Esophagus squamous epithelium (tissue), 4 donors: ENCODE measurements at regions not wholly inside any gene's neighbourhood (a gene's known extent, or its start where the extent isn't known, plus 50 kb on each side); places are given as distances from the start of the nearest gene placed in this dataset.

Experiments
- POLR2A ChIP-seq, 4 donors: fragments of 450-650 bp; IDR thresholded peaks; one replicate each; pipeline ENCODE4 v1.6.1; 2017; ENCODE audit warnings: antibody characterized with exemption in 4 of 4, mild to moderate bottlenecking in 4 of 4, moderate library complexity in 3 of 4
- TF ChIP-seq, protein P1 (sequence below), 6 experiments: fragments of 450-650 bp in 4 of 6; fragments of 200-600 bp in 2 of 6; sonication (generic) in 2 of 6; IDR thresholded peaks; one replicate each; pipeline ENCODE4 v1.5.1; 2016 to 2019; ENCODE audit warnings: antibody characterized with exemption in 6 of 6, mild to moderate bottlenecking in 4 of 6, moderate library complexity in 4 of 6

DNA sequence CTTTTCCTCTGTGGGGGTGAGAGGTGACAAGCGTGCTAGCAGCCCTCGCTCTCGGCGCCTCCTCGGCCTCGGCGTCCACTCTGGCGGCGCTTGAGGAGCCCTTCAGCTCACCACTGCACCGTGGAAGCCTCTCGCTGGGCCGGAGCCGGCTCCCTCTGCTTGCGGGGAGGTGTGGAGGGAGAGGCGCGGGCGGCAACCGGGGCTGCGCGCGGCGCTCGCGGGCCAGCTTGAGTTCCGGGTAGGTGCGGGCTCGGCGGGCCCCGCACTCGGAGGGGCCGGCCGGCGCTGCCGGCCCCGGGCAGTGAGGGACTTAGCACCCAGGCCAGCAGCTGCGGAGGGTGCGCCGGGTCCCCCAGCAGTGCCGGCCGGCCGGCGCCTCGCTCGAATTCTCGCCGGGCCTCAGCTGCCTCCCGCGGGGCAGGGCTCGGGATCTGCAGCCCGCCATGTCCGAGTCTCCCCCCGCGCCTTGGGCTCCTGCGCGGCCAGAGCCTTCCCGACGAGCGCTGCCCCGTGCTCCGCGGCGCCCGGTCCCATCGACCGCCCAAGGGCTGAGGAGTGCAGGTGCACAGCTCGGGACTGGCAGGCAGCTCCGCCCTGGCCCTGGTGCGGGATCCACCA, 352.8 kb upstream of the PODXL start:
- TF ChIP-seq, protein P1, sequence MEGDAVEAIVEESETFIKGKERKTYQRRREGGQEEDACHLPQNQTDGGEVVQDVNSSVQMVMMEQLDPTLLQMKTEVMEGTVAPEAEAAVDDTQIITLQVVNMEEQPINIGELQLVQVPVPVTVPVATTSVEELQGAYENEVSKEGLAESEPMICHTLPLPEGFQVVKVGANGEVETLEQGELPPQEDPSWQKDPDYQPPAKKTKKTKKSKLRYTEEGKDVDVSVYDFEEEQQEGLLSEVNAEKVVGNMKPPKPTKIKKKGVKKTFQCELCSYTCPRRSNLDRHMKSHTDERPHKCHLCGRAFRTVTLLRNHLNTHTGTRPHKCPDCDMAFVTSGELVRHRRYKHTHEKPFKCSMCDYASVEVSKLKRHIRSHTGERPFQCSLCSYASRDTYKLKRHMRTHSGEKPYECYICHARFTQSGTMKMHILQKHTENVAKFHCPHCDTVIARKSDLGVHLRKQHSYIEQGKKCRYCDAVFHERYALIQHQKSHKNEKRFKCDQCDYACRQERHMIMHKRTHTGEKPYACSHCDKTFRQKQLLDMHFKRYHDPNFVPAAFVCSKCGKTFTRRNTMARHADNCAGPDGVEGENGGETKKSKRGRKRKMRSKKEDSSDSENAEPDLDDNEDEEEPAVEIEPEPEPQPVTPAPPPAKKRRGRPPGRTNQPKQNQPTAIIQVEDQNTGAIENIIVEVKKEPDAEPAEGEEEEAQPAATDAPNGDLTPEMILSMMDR (IDR thresholded peaks at IDR 0.05), result no peak
- no peak for TF ChIP-seq POLR2A (IDR thresholded peaks at IDR 0.05)
